NCI-H345 treated with DMSO at 0.1 percent for 48 hours (cell line): ENCODE measurements at regions not wholly inside any gene's neighbourhood (a gene's known extent, or its start where the extent isn't known, plus 50 kb on each side); places are given as distances from the start of the nearest gene placed in this dataset.
A peak's percentile ranks its signal among the peaks of the same experiment; 100 is the strongest.
"Not testable (repeated sequence)": the region's sequence is repeated elsewhere in the genome, so short reads cannot be mapped to it uniquely, and the experiment has no call there.

Experiments used
- DNase-seq: peaks from one replicate; lab custom pipeline; 2025; ENCODE audit not compliant: unreplicated experiment; lab: John Stamatoyannopoulos, UW

- DNase-seq, result no peak
These were observed 705.7 kb downstream of the SLITRK5 start for GRCh38 chr13:88376760-88377388.

GRCh38 chr13:88377852-88378251 lies 706.7 kb downstream of the SLITRK5 start:
- no peak for DNase-seq

- DNase-seq, result no peak
These were observed 713.4 kb downstream of the SLITRK5 start for GRCh38 chr13:88384542-88384941.

GRCh38 chr13:88395804-88396203 lies 724.6 kb downstream of the SLITRK5 start:
- no peak for DNase-seq

- no peak for DNase-seq
These were observed 740.5 kb downstream of the SLITRK5 start for GRCh38 chr13:88411696-88412095.

GRCh38 chr13:88417801-88418200 lies 746.6 kb downstream of the SLITRK5 start:
- no peak for DNase-seq

- DNase-seq, result no peak
These were observed 753.3 kb downstream of the SLITRK5 start for GRCh38 chr13:88424463-88424862.

- no peak for DNase-seq
These were observed 755.5 kb downstream of the SLITRK5 start for GRCh38 chr13:88426661-88427060.

- no peak for DNase-seq
These were observed 758.7 kb downstream of the SLITRK5 start for GRCh38 chr13:88429862-88430261.

GRCh38 chr13:88434953-88435352 lies 763.8 kb downstream of the SLITRK5 start:
- no peak for DNase-seq

- DNase-seq, result no peak
These were observed 765.8 kb downstream of the SLITRK5 start for GRCh38 chr13:88436974-88437373.

- no peak for DNase-seq
These were observed 779.3 kb downstream of the SLITRK5 start for GRCh38 chr13:88450515-88450914.

- no peak for DNase-seq
These were observed 785.0 kb downstream of the SLITRK5 start for GRCh38 chr13:88456151-88456550.

- DNase-seq, result no peak
These were observed 788.2 kb downstream of the SLITRK5 start for GRCh38 chr13:88459331-88459730.

GRCh38 chr13:88461272-88462009 lies 790.3 kb downstream of the SLITRK5 start:
- DNase-seq, result no peak

GRCh38 chr13:88464851-88465250 lies 793.7 kb downstream of the SLITRK5 start:
- no peak for DNase-seq

GRCh38 chr13:88472316-88472715 lies 801.1 kb downstream of the SLITRK5 start:
- DNase-seq, result no peak

GRCh38 chr13:88483202-88483601 lies 812.0 kb downstream of the SLITRK5 start:
- no peak for DNase-seq

- no peak for DNase-seq
These were observed 836.7 kb downstream of the SLITRK5 start for GRCh38 chr13:88507909-88508308.

GRCh38 chr13:88512993-88513392 lies 841.8 kb downstream of the SLITRK5 start:
- not testable (repeated sequence) for DNase-seq

GRCh38 chr13:88526186-88526852 lies 855.1 kb downstream of the SLITRK5 start:
- DNase-seq, result peak; percentile 62

GRCh38 chr13:88526853-88527215 lies 855.7 kb downstream of the SLITRK5 start:
- DNase-seq, result no peak
